ENCODE measurements at regions not wholly inside any gene's neighbourhood (a gene's known extent, or its start where the extent isn't known, plus 50 kb on each side); places are given as distances from the start of the nearest gene placed in this dataset.

GRCh38 chr1:80367058-80367457 is 1360.5 kb upstream of the ADGRL4 start:
- TF ChIP-seq, protein P1, sequence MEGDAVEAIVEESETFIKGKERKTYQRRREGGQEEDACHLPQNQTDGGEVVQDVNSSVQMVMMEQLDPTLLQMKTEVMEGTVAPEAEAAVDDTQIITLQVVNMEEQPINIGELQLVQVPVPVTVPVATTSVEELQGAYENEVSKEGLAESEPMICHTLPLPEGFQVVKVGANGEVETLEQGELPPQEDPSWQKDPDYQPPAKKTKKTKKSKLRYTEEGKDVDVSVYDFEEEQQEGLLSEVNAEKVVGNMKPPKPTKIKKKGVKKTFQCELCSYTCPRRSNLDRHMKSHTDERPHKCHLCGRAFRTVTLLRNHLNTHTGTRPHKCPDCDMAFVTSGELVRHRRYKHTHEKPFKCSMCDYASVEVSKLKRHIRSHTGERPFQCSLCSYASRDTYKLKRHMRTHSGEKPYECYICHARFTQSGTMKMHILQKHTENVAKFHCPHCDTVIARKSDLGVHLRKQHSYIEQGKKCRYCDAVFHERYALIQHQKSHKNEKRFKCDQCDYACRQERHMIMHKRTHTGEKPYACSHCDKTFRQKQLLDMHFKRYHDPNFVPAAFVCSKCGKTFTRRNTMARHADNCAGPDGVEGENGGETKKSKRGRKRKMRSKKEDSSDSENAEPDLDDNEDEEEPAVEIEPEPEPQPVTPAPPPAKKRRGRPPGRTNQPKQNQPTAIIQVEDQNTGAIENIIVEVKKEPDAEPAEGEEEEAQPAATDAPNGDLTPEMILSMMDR (conservative IDR thresholded peaks at IDR 0.05; ENCODE audit: low read depth, low read length) = no peak
- no peak overlapping the region for H3K4me3 ChIP-seq (ENCODE audit: low read length)
- DNase-seq (ENCODE audit: low read depth) = no peak

DNA sequence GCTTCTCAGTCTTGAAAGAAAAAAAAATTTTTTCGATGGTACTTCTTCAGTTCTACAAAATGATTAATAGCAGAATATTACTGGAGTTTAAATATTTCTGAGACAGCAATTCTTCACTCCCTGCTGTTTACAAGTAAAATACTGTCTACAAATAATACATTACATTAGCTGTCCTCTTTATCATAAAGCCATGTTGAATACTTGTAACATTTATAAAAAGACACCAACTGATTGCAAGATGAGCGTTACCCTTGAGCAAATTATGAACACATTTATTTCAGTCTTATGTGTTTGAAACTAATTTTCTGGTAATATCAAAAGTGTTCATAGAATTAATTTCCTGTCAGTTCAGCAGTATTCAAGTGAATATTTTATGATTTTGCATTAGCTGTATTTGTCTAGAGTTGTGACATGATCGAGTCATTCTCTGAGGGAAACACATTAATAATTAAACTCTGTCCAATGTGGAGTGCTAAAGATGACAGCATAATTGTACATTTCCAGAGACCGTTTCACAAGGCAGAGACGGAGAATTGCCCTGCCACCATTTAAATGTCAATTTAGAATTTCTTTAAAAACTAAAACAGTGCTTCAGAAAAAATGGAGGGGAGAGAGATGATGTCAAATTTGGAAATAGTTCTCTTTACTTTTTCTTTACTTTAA is 1359.0 kb upstream of the ADGRL4 start:
- H3K4me3 ChIP-seq (ENCODE audit: low read length) = no peak overlapping the region
- no peak for DNase-seq (ENCODE audit: low read depth)
- TF ChIP-seq, protein P1 (conservative IDR thresholded peaks at IDR 0.05; ENCODE audit: low read depth, low read length) = no peak

GRCh38 chr1:80363689-80364475 is 1357.4 kb upstream of the ADGRL4 start:
- TF ChIP-seq, protein P1 (conservative IDR thresholded peaks at IDR 0.05; ENCODE audit: low read depth, low read length) = no peak

DNA sequence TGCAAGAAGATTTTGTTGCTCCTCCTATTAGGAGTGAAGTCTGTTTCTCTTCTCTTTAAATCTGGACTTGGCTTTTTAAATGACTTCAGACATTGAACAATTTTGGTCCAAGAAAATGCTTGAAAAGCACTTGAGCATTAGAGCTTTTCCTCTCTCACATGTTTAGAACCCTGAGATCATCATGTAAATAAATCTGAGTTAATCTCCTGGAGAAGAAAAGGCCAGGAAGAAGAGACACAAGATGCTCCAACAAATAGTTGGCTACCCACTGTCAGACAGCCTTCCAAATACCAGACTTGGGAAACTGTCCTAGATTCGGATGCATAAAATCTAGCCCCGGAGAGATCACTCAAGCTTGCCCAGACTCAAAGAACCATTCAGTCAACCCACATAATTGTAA is 1353.1 kb upstream of the ADGRL4 start:
- DNase-seq (ENCODE audit: low read depth) = no peak
- TF ChIP-seq, protein P1 (conservative IDR thresholded peaks at IDR 0.05; ENCODE audit: low read depth, low read length) = no peak
- H3K4me3 ChIP-seq (ENCODE audit: low read length) = no peak overlapping the region

More at GRCh38 chr1:80363689-80364475, 1357.4 kb upstream of the ADGRL4 start:
- H3K4me3 ChIP-seq (ENCODE audit: low read length) = no peak overlapping the region
- no peak for DNase-seq (ENCODE audit: low read depth)

GRCh38 chr1:80349218-80349617 is 1342.7 kb upstream of the ADGRL4 start:
- DNase-seq (ENCODE audit: low read depth) = no peak
- H3K4me3 ChIP-seq (ENCODE audit: low read length) = no peak overlapping the region
- TF ChIP-seq, protein P1 (conservative IDR thresholded peaks at IDR 0.05; ENCODE audit: low read depth, low read length) = no peak

- no peak for DNase-seq (ENCODE audit: low read depth)
- TF ChIP-seq, protein P1 (conservative IDR thresholded peaks at IDR 0.05; ENCODE audit: low read depth, low read length) = no peak
- no peak overlapping the region for H3K4me3 ChIP-seq (ENCODE audit: low read length)
Measured at GRCh38 chr1:80341021-80341420, 1334.5 kb upstream of the ADGRL4 start.

GRCh38 chr1:80318108-80318507 is 1311.6 kb upstream of the ADGRL4 start:
- H3K4me3 ChIP-seq (ENCODE audit: low read length) = no peak overlapping the region
- TF ChIP-seq, protein P1 (conservative IDR thresholded peaks at IDR 0.05; ENCODE audit: low read depth, low read length) = no peak
- no peak for DNase-seq (ENCODE audit: low read depth)
